K562 (cell line): ENCODE measurements at regions not wholly inside any gene's neighbourhood (a gene's known extent, or its start where the extent isn't known, plus 50 kb on each side); places are given as distances from the start of the nearest gene placed in this dataset.

ENCODE experiments used
- ARID1B ChIP-seq: fragments of 450-650 bp; IDR thresholded peaks from 2 replicates; pipeline ENCODE4 v1.6.1; 2016; ENCODE audit warnings: antibody characterized with exemption, mild to moderate bottlenecking, inconsistent platforms
- BRCA1 ChIP-seq, 2 experiments: fragments of 450-650 bp in 1 of 2; sonication (generic) in 1 of 2; formaldehyde crosslinking in 1 of 2; IDR thresholded peaks; 2 replicates each; pipeline versions ENCODE4 v1.5.0 to v1.6.1; 2017 to 2020; ENCODE audit warnings: mild to moderate bottlenecking in 1 of 2, missing genetic modification reagents in 1 of 2
- CAMTA2 ChIP-seq: fragments of 250-450 bp; sonication (Bioruptor Pico); conservative IDR thresholded peaks from 2 replicates; pipeline ENCODE4 v1.5.1; 2022
- CEBPG ChIP-seq, 3 experiments: fragments of 200-800 bp in 1 of 3; sonication (Bioruptor generic) in 1 of 3; sonication (generic) in 1 of 3; formaldehyde crosslinking in 1 of 3; IDR thresholded peaks in 2 of 3; conservative IDR thresholded peaks in 1 of 3; 2 replicates each; pipeline versions ENCODE4 v1.6.1 to v1.8.0; 2016 to 2022; ENCODE audit warnings: missing compliant biosample characterization in 2 of 3, missing genetic modification characterization in 2 of 3, mild to moderate bottlenecking in 1 of 3, missing genetic modification reagents in 1 of 3
- HNRNPH1 ChIP-seq: fragments of 200-400 bp; formaldehyde crosslinking; optimal IDR thresholded peaks from 2 replicates; pipeline ENCODE3; 2017; ENCODE audit warnings: low read depth, mild to moderate bottlenecking, low read length, moderate library complexity
- NFYB ChIP-seq: IDR thresholded peaks from 2 replicates; pipeline ENCODE4 v1.6.1; 2011; ENCODE audit warnings: mild to moderate bottlenecking, moderate library complexity; ENCODE audit not compliant: insufficient read length; ENCODE audit errors: extremely low read depth
- OTX1 ChIP-seq: fragments of 450-650 bp; formaldehyde crosslinking; IDR thresholded peaks from 2 replicates; pipeline ENCODE4 v1.4.0; 2022; ENCODE audit warnings: mild to moderate bottlenecking
- RBM22 ChIP-seq: fragments of 200-400 bp; formaldehyde crosslinking; IDR thresholded peaks from 2 replicates; pipeline ENCODE4 v1.6.1; 2018; ENCODE audit warnings: low read length, low read depth; ENCODE audit not compliant: poor library complexity, severe bottlenecking
- TSC22D4 ChIP-seq: fragments of 450-650 bp; IDR thresholded peaks from 2 replicates; pipeline ENCODE4 v1.6.1; 2016; ENCODE audit warnings: missing genetic modification characterization, missing biosample characterization, control low read depth
- UBTF ChIP-seq, 2 experiments: IDR thresholded peaks; 2 replicates each; pipeline ENCODE4 v1.6.1; 2012; ENCODE audit warnings: improper control_type of control experiment in 2 of 2, low read depth in 2 of 2, low read length in 2 of 2, borderline replicate concordance in 1 of 2
- USF1 ChIP-seq: sonication (generic); formaldehyde crosslinking; IDR thresholded peaks from 2 replicates; pipeline ENCODE4 v1.9.0; 2022; ENCODE audit warnings: mild to moderate bottlenecking, missing genetic modification reagents
- YY1 ChIP-seq, 3 experiments: IDR thresholded peaks; 2 replicates each; pipeline ENCODE4 v1.6.1; 2011; ENCODE audit warnings: low read length in 2 of 3, mild to moderate bottlenecking in 2 of 3, moderate library complexity in 2 of 3, borderline replicate concordance in 1 of 3, control low read depth in 1 of 3, low read depth in 1 of 3; ENCODE audit not compliant: insufficient read depth in 3 of 3, insufficient replicate concordance in 2 of 3, control insufficient read depth in 1 of 3, insufficient read length in 1 of 3; ENCODE audit errors: extremely low read depth in 1 of 3
- ZFP1 ChIP-seq: fragments of 450-650 bp; formaldehyde crosslinking; IDR thresholded peaks from 2 replicates; pipeline ENCODE4 v1.4.0; 2020; ENCODE audit warnings: mild to moderate bottlenecking, mixed read lengths
- ZNF174 ChIP-seq: fragments of 250-450 bp; sonication (Bioruptor Pico); IDR thresholded peaks from 2 replicates; pipeline ENCODE4 v1.4.0; 2020; ENCODE audit warnings: mild to moderate bottlenecking
- ZNF609 ChIP-seq: sonication (generic); formaldehyde crosslinking; IDR thresholded peaks from 2 replicates; pipeline ENCODE4 v1.8.1; 2023; ENCODE audit warnings: missing genetic modification reagents, mild to moderate bottlenecking, borderline replicate concordance

DNA sequence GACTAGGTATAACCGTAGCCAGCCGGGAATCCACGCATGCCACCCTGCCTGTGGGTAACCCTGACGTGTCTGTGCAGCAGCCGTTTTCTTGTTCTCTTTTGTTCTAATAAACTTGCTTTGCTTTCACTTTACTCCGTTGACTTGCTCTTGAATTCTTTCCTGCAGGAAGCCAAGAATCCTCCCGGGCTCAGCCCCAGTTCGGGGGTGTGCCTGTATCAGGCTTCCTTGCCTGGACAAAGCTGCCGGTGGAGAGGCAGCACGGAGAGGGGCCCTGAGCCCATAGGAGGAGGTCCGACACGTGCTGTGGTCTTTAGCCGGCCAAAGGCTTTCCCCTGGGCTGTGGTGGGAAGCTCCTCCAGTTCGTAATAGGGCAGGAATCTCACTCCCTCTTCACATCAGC, 256.5 kb upstream of the PPP2R2D start (continued):
- TF ChIP-seq ZFP1 (no peak), ZNF609 (CRISPR knock-in tag) (no peak), ZNF174 (CRISPR knock-in tag) (no peak), RBM22 (no peak), TSC22D4 (tag) (no peak), BRCA1 (IDR thresholded peaks at IDR 0.05) (no peak), BRCA1 (CRISPR knock-in tag; IDR thresholded peaks at IDR 0.05) (no peak), CEBPG (CRISPR knock-in tag; IDR thresholded peaks at IDR 0.05) (no peak), CEBPG (tag; conservative IDR thresholded peaks at IDR 0.05 in 1 of 2, IDR thresholded peaks at IDR 0.05 in 1 of 2) (no peak), NFYB (no peak), YY1 (IDR thresholded peaks at IDR 0.05; ENCODE audit: borderline replicate concordance in 1 of 3, control insufficient read depth in 1 of 3, extremely low read depth in 1 of 3, insufficient read depth in 3 of 3, insufficient read length in 1 of 3, insufficient replicate concordance in 2 of 3, low read depth in 1 of 3, low read length in 2 of 3) (no peak), OTX1 (CRISPR knock-in tag) (no peak), CAMTA2 (CRISPR knock-in tag) (no peak), ARID1B (no peak), UBTF (IDR thresholded peaks at IDR 0.05; ENCODE audit: borderline replicate concordance in 1 of 2, low read depth in 2 of 2, low read length in 2 of 2) (no peak), USF1 (CRISPR knock-in tag) (no peak), HNRNPH1 (no peak)
- TF ChIP-seq, all 486 proteins: peak for 0
